ENCODE measurements at regions not wholly inside any gene's neighbourhood (a gene's known extent, or its start where the extent isn't known, plus 50 kb on each side); places are given as distances from the start of the nearest gene placed in this dataset.
A peak's percentile ranks its signal among the peaks of the same experiment; 100 is the strongest.

DNA sequence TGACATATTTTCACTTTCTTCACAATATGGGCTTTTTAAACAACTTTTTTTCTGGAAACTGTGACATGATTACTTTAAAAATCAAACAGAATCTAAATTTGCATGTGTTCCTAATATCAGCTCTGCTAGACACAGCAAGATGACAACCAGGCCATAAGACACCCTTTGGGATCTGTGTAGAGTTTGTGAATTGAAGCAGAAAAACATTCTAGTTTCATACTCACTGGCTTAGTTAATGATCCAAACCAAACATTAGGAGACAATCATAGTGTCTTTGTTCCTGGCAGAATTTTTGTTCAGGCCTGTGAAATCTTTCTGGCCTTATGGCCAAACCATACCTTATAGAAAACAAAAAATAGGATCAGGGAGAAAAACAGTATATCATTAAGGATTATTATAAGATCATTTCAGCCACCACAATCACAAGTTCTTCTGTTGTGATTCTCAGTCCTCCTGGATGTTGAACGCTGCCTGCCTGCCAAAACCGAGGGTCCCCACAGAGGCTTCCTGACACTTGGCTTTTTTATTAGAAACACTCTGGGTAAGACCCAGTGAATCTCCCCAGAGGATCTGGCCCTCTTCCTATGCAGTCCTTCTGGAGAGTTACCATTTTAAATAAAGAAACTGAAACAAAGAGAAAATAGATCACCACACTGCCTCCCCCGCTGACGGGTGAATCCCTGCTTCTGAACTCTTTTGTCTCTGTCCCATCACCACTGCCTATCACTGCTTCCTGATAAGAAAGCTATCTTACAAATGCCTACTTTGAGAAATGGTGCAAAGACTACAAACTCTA, 79.2 kb upstream of the PPP1R3C start:
- H3K36me3 ChIP-seq: no peaks in the 10 kb centered on the region
- no peak overlapping the region for H3K4me3 ChIP-seq
- H3K4me1 ChIP-seq: peaks cover 0 to 21% (median 5%) of the 10 kb centered on the region in 3 donors
- 12 to 46% methylated on average over 2 to 4 of the region's 4 CpGs for WGBS, 2 donors (ENCODE audit: low coverage in 1 of 2)
- H3K27me3 ChIP-seq: no peaks in the 10 kb centered on the region
- ATAC-seq: no peak
- peak overlapping the region; percentile 28 to 66 (median 46) for H3K27ac ChIP-seq
- TF ChIP-seq POLR2AphosphoS5 (IDR thresholded peaks at IDR 0.05) (no peak), CTCF (IDR thresholded peaks at IDR 0.05) (no peak), EP300 (IDR thresholded peaks at IDR 0.05) (no peak), POLR2A (IDR thresholded peaks at IDR 0.05) (no peak)
- no peaks in the 10 kb centered on the region for H3K9me3 ChIP-seq

DNA sequence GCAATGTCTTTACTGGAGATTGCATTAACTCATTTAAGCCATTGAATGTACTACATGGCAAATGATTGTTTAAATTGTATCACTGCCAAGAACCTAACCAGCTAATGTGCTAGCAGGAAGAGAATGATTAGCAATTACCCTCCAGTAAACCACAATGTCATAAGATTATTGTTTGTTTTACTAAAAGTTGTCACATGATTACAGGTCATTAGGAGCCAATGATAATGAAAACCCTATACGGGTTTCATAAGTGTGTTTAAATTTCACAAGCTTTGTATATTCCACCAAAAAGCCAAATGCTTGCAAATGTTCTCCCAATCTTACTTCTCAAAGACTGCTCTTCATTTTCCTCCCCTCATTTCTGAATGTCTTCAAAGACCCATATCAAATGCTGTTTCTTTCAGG, 76.5 kb upstream of the PPP1R3C start:
- H3K4me3 ChIP-seq: no peak overlapping the region
- H3K27ac ChIP-seq: no peak overlapping the region
- no peaks in the 10 kb centered on the region for H3K27me3 ChIP-seq
- H3K9me3 ChIP-seq: no peaks in the 10 kb centered on the region
- peaks cover 0 to 21% (median 5%) of the 10 kb centered on the region in 3 donors for H3K4me1 ChIP-seq
- 25 to 35% methylated on average over 1 of the region's 1 CpG for WGBS, 2 donors (ENCODE audit: low coverage in 1 of 2)
- TF ChIP-seq POLR2A (IDR thresholded peaks at IDR 0.05) (no peak), POLR2AphosphoS5 (IDR thresholded peaks at IDR 0.05) (no peak), CTCF (IDR thresholded peaks at IDR 0.05) (no peak), EP300 (IDR thresholded peaks at IDR 0.05) (no peak)
- no peaks in the 10 kb centered on the region for H3K36me3 ChIP-seq
- ATAC-seq: no peak

DNA sequence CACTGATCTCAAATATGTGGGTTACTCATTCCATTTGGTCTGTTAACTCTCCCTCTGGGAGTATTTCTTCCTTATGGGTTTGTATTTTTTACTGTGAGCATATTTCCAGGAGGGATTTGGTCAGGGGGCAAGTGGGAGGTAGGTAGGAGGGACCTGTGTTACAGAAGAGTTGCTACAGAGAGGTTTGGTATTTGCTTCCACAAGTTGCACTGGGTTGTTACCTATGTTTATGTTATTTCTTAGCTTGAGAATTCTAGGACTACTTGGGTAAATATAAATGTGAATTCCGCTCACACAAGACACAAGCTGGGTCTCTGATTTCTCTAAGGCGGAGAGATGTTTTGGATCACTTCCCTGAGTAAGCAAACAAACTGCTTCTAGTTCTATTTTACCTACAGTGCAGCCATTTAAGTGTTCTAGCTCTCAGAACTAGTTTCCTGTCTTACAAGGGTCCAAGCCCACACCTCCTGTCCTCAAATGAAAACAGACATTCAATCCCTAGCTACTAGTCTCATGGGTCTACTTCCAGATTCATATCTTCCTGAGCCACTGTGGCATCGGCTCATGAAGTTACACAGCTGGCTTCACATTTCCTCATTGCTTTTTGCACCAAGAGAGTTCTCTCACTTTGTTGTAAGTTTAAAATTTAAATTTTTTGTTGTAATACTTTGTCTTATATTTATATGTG, 75.4 kb upstream of the PPP1R3C start:
- no peak for TF ChIP-seq POLR2A (IDR thresholded peaks at IDR 0.05)
- TF ChIP-seq EP300 (IDR thresholded peaks at IDR 0.05): no peak
- TF ChIP-seq POLR2AphosphoS5 (IDR thresholded peaks at IDR 0.05): no peak
- no peak for TF ChIP-seq CTCF (IDR thresholded peaks at IDR 0.05)
- 67 to 86% methylated on average over 3 of the region's 3 CpGs for WGBS, 2 donors (ENCODE audit: low coverage in 1 of 2)
- no peak for ATAC-seq
- Histone ChIP-seq H3K9me3 (no peaks in the 10 kb centered on the region), H3K4me3 (no peak overlapping the region), H3K36me3 (no peaks in the 10 kb centered on the region), H3K27me3 (no peaks in the 10 kb centered on the region), H3K27ac (no peak overlapping the region), H3K4me1 (peaks cover 0 to 21% (median 5%) of the 10 kb centered on the region in 3 donors)

DNA sequence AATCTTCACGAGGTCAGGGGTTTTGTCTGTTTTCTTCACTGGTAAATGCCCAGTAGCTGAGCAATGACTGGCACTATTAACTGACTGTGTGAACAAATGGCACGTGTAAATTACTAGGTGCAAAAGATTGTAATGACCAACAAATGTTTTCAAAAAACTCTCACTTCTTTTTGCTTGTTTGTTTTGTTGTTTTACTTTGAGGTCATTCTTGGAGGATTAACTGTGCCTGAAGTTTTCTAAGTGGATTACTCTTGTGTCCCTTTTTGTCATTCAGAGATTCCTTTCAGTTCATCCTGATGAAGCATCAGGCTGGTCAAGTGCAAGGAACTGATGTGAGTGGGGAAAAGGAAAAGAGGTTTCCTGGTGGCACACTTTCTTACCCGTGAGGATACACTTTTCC, 74.4 kb upstream of the PPP1R3C start:
- H3K9me3 ChIP-seq: no peaks in the 10 kb centered on the region
- peaks cover 0 to 14% (median 5%) of the 10 kb centered on the region in 3 donors for H3K4me1 ChIP-seq
- H3K36me3 ChIP-seq: no peaks in the 10 kb centered on the region
- no peaks in the 10 kb centered on the region for H3K27me3 ChIP-seq
- TF ChIP-seq POLR2AphosphoS5 (IDR thresholded peaks at IDR 0.05): no peak
- no peak for TF ChIP-seq EP300 (IDR thresholded peaks at IDR 0.05)
- no peak for TF ChIP-seq POLR2A (IDR thresholded peaks at IDR 0.05)
- no peak for TF ChIP-seq CTCF (IDR thresholded peaks at IDR 0.05)
- 56 to 66% methylated on average over 2 to 3 of the region's 3 CpGs for WGBS, 2 donors (ENCODE audit: low coverage in 1 of 2)
- ATAC-seq: no peak
- no peak overlapping the region for H3K4me3 ChIP-seq
- H3K27ac ChIP-seq: no peak overlapping the region
